ENCODE measurements at regions not wholly inside any gene's neighbourhood (a gene's known extent, or its start where the extent isn't known, plus 50 kb on each side); places are given as distances from the start of the nearest gene placed in this dataset.

GRCh38 chr4:12170308-12170707, 741.6 kb upstream of the HS3ST1 start:
- H3K27me3 ChIP-seq (ENCODE audit: low read depth, low read length): no peaks in the 10 kb centered on the region
- no peaks in the 10 kb centered on the region for H4K20me1 ChIP-seq (ENCODE audit: insufficient read depth, low read length)
- H3K36me3 ChIP-seq (replicated peaks; ENCODE audit: low read depth, low read length): no peaks in the 10 kb centered on the region
- H3K79me2 ChIP-seq (ENCODE audit: low read length): no peaks in the 10 kb centered on the region
- H3K9me3 ChIP-seq (ENCODE audit: insufficient read depth, low read length): no peaks in the 10 kb centered on the region
- no peak overlapping the region for H3K4me3 ChIP-seq (ENCODE audit: low read length)
- H3K4me2 ChIP-seq (ENCODE audit: low read length): no peak overlapping the region
- H2AFZ ChIP-seq (ENCODE audit: low read depth, low read length): no peak overlapping the region
- H3K4me1 ChIP-seq (ENCODE audit: low read length): no peaks in the 10 kb centered on the region
- TF ChIP-seq EZH2phosphoT487 (IDR thresholded peaks at IDR 0.05; ENCODE audit: low read depth) (no peak), CTCF (IDR thresholded peaks at IDR 0.05; ENCODE audit: low read depth, low read length) (no peak)
- no peak overlapping the region for H3K9ac ChIP-seq (ENCODE audit: low read length)
- H3K27ac ChIP-seq (ENCODE audit: low read length): no peak overlapping the region

GRCh38 chr4:12165616-12166015, 736.9 kb upstream of the HS3ST1 start:
- no peak overlapping the region for H3K27ac ChIP-seq (ENCODE audit: low read length)
- H3K27me3 ChIP-seq (ENCODE audit: low read depth, low read length): no peaks in the 10 kb centered on the region
- H3K36me3 ChIP-seq (replicated peaks; ENCODE audit: low read depth, low read length): no peaks in the 10 kb centered on the region
- no peaks in the 10 kb centered on the region for H3K79me2 ChIP-seq (ENCODE audit: low read length)
- no peaks in the 10 kb centered on the region for H4K20me1 ChIP-seq (ENCODE audit: insufficient read depth, low read length)
- no peak overlapping the region for H3K9ac ChIP-seq (ENCODE audit: low read length)
- TF ChIP-seq EZH2phosphoT487 (IDR thresholded peaks at IDR 0.05; ENCODE audit: low read depth): no peak
- TF ChIP-seq CTCF (IDR thresholded peaks at IDR 0.05; ENCODE audit: low read depth, low read length): no peak
- H3K9me3 ChIP-seq (ENCODE audit: insufficient read depth, low read length): no peaks in the 10 kb centered on the region
- H3K4me1 ChIP-seq (ENCODE audit: low read length): no peaks in the 10 kb centered on the region
- no peak overlapping the region for H3K4me3 ChIP-seq (ENCODE audit: low read length)
- H2AFZ ChIP-seq (ENCODE audit: low read depth, low read length): no peak overlapping the region
- H3K4me2 ChIP-seq (ENCODE audit: low read length): no peak overlapping the region

- Histone ChIP-seq H3K27me3 (ENCODE audit: low read depth, low read length) (no peaks in the 10 kb centered on the region), H3K9me3 (ENCODE audit: insufficient read depth, low read length) (no peaks in the 10 kb centered on the region), H3K27ac (ENCODE audit: low read length) (no peak overlapping the region), H3K79me2 (ENCODE audit: low read length) (no peaks in the 10 kb centered on the region), H3K4me1 (ENCODE audit: low read length) (no peaks in the 10 kb centered on the region), H3K4me3 (ENCODE audit: low read length) (no peak overlapping the region), H2AFZ (ENCODE audit: low read depth, low read length) (no peak overlapping the region), H4K20me1 (ENCODE audit: insufficient read depth, low read length) (no peaks in the 10 kb centered on the region), H3K36me3 (replicated peaks; ENCODE audit: low read depth, low read length) (no peaks in the 10 kb centered on the region), H3K4me2 (ENCODE audit: low read length) (no peak overlapping the region), H3K9ac (ENCODE audit: low read length) (no peak overlapping the region)
- no peak for TF ChIP-seq CTCF (IDR thresholded peaks at IDR 0.05; ENCODE audit: low read depth, low read length)
- TF ChIP-seq EZH2phosphoT487 (IDR thresholded peaks at IDR 0.05; ENCODE audit: low read depth): no peak
Measured at GRCh38 chr4:12146339-12146738, 717.6 kb upstream of the HS3ST1 start.

- Histone ChIP-seq H3K27me3 (ENCODE audit: low read depth, low read length) (no peaks in the 10 kb centered on the region), H3K4me1 (ENCODE audit: low read length) (no peaks in the 10 kb centered on the region), H4K20me1 (ENCODE audit: insufficient read depth, low read length) (no peaks in the 10 kb centered on the region), H3K4me2 (ENCODE audit: low read length) (no peak overlapping the region), H3K79me2 (ENCODE audit: low read length) (no peaks in the 10 kb centered on the region), H2AFZ (ENCODE audit: low read depth, low read length) (no peak overlapping the region), H3K9ac (ENCODE audit: low read length) (no peak overlapping the region), H3K9me3 (ENCODE audit: insufficient read depth, low read length) (no peaks in the 10 kb centered on the region), H3K36me3 (replicated peaks; ENCODE audit: low read depth, low read length) (no peaks in the 10 kb centered on the region), H3K27ac (ENCODE audit: low read length) (no peak overlapping the region), H3K4me3 (ENCODE audit: low read length) (no peak overlapping the region)
- TF ChIP-seq CTCF (IDR thresholded peaks at IDR 0.05; ENCODE audit: low read depth, low read length) (no peak), EZH2phosphoT487 (IDR thresholded peaks at IDR 0.05; ENCODE audit: low read depth) (no peak)
Measured at GRCh38 chr4:12145768-12146167, 717.1 kb upstream of the HS3ST1 start.
